GM23338 (cell line): ENCODE measurements at regions not wholly inside any gene's neighbourhood (a gene's known extent, or its start where the extent isn't known, plus 50 kb on each side); places are given as distances from the start of the nearest gene placed in this dataset.

ENCODE experiments used
- ATAC-seq: fragments of 200-7000 bp; cut with Tn5 transposase; 3 replicates; pipeline ENCODE4 v1.9.1; 2020
- DNase-seq: peaks from one replicate; pipeline ENCODE4 v3.0.0-alpha.2; 2015; ENCODE audit warnings: low spot score
- H2AFZ ChIP-seq: fragments of 200-600 bp; sonication (generic); 2 replicates; pipeline ENCODE4 v1.8.0; 2016; ENCODE audit warnings: antibody characterized with exemption, mild to moderate bottlenecking, moderate library complexity
- H3F3A ChIP-seq: fragments of 200-600 bp; sonication (generic); replicated peaks from 2 replicates; pipeline ENCODE4 v1.8.0; 2017; ENCODE audit warnings: antibody characterized with exemption, mixed run types, low read depth
- H3K27ac ChIP-seq: fragments of 200-600 bp; sonication (generic); 2 replicates; pipeline ENCODE4 v1.6.1; 2016; ENCODE audit warnings: low read depth
- H3K27me3 ChIP-seq: fragments of 200-600 bp; sonication (generic); 2 replicates; pipeline ENCODE4 v1.8.0; 2016; ENCODE audit warnings: mild to moderate bottlenecking, mixed run types, moderate library complexity; ENCODE audit not compliant: insufficient read depth
- H3K36me3 ChIP-seq: fragments of 200-600 bp; sonication (generic); 2 replicates; pipeline ENCODE4 v1.8.0; 2016; ENCODE audit warnings: mild to moderate bottlenecking; ENCODE audit not compliant: insufficient read depth
- H3K4me1 ChIP-seq: fragments of 200-600 bp; sonication (generic); 2 replicates; pipeline ENCODE4 v1.8.0; 2016; ENCODE audit warnings: mild to moderate bottlenecking, moderate library complexity; ENCODE audit not compliant: insufficient read depth
- H3K4me2 ChIP-seq: fragments of 200-600 bp; sonication (generic); 2 replicates; pipeline ENCODE4 v1.7.1; 2017; ENCODE audit warnings: mixed run types
- H3K4me3 ChIP-seq: fragments of 200-600 bp; sonication (generic); 2 replicates; pipeline ENCODE4 v1.6.1; 2016; ENCODE audit warnings: mixed run types
- H3K79me2 ChIP-seq: fragments of 200-600 bp; sonication (generic); replicated peaks from 2 replicates; pipeline ENCODE4 v1.8.0; 2017; ENCODE audit warnings: mild to moderate bottlenecking; ENCODE audit not compliant: insufficient read depth
- H3K9me2 ChIP-seq: fragments of 200-600 bp; sonication (generic); 2 replicates; pipeline ENCODE4 v1.8.0; 2017; ENCODE audit not compliant: insufficient read depth
- H4K20me1 ChIP-seq: fragments of 200-600 bp; sonication (generic); replicated peaks from 2 replicates; pipeline ENCODE4 v1.8.0; 2017; ENCODE audit warnings: mild to moderate bottlenecking; ENCODE audit not compliant: insufficient read depth
- H3K27ac Mint-ChIP-seq: 2 replicates; pipeline ENCODE4 v1.8.0; 2020; ENCODE audit warnings: inconsistent platforms, mild to moderate bottlenecking, moderate library complexity, mixed read lengths
- H3K27me3 Mint-ChIP-seq: 3 replicates; pipeline ENCODE4 v1.8.0; 2022; ENCODE audit warnings: low read depth, mild to moderate bottlenecking, moderate library complexity, mixed read lengths, inconsistent platforms; ENCODE audit not compliant: insufficient read depth, poor library complexity
- H3K36me3 Mint-ChIP-seq: 3 replicates; pipeline ENCODE4 v1.8.0; 2021; ENCODE audit warnings: low read depth, mild to moderate bottlenecking, inconsistent platforms, moderate library complexity, mixed read lengths
- H3K4me1 Mint-ChIP-seq: 3 replicates; pipeline ENCODE4 v1.8.0; 2020; ENCODE audit warnings: mild to moderate bottlenecking, inconsistent platforms, mixed read lengths
- H3K4me3 Mint-ChIP-seq: 3 replicates; pipeline ENCODE4 v1.8.0; 2021; ENCODE audit warnings: moderate library complexity, mild to moderate bottlenecking, inconsistent platforms, mixed read lengths
- H3K9me3 Mint-ChIP-seq: 3 replicates; pipeline ENCODE4 v1.8.0; 2020; ENCODE audit warnings: moderate library complexity, mild to moderate bottlenecking, inconsistent platforms, mixed read lengths
- CREB1 ChIP-seq: fragments of 250-450 bp; sonication (Bioruptor Pico); IDR thresholded peaks from 2 replicates; pipeline ENCODE4 v1.5.0; 2020; ENCODE audit warnings: low read depth, mild to moderate bottlenecking, moderate library complexity
- EZH2 ChIP-seq: fragments of 200-600 bp; sonication (generic); IDR thresholded peaks from one replicate; pipeline ENCODE4 v1.8.0; 2017; ENCODE audit warnings: antibody characterized with exemption, mild to moderate bottlenecking, low read depth; ENCODE audit not compliant: unreplicated experiment
- EZH2phosphoT487 ChIP-seq: fragments of 200-600 bp; sonication (generic); IDR thresholded peaks from one replicate; pipeline ENCODE4 v1.8.1; 2018; ENCODE audit warnings: antibody characterized with exemption; ENCODE audit not compliant: unreplicated experiment
- JUNB ChIP-seq: IDR thresholded peaks from one replicate; pipeline ENCODE4 v1.6.1; 2016; ENCODE audit warnings: antibody characterized with exemption; ENCODE audit not compliant: unreplicated experiment
- NANOG ChIP-seq: IDR thresholded peaks from 2 replicates; pipeline ENCODE4 v1.6.1; 2016; ENCODE audit warnings: antibody characterized with exemption, borderline replicate concordance
- POLR2AphosphoS5 ChIP-seq: IDR thresholded peaks from 2 replicates; pipeline ENCODE4 v1.6.1; 2016; ENCODE audit warnings: antibody characterized with exemption, low read depth
- STAT1 ChIP-seq: IDR thresholded peaks from one replicate; pipeline ENCODE4 v1.6.1; 2016; ENCODE audit warnings: antibody characterized with exemption; ENCODE audit not compliant: unreplicated experiment
- ZNF114 ChIP-seq: fragments of 250-450 bp; sonication (Bioruptor Pico); IDR thresholded peaks from 2 replicates; pipeline ENCODE4 v1.5.0; 2020; ENCODE audit warnings: mild to moderate bottlenecking, moderate library complexity
- ZNF331 ChIP-seq: fragments of 250-450 bp; sonication (Bioruptor Pico); IDR thresholded peaks from 2 replicates; pipeline ENCODE4 v1.5.0; 2020; ENCODE audit warnings: low read depth, mild to moderate bottlenecking, moderate library complexity
- TF ChIP-seq, protein P1 (sequence below): IDR thresholded peaks from 2 replicates; pipeline ENCODE4 v1.6.1; 2016; ENCODE audit warnings: antibody characterized with exemption
- TF ChIP-seq, protein P2 (sequence below): fragments of 250-450 bp; sonication (Bioruptor Pico); IDR thresholded peaks from 2 replicates; pipeline ENCODE4 v1.5.0; 2020; ENCODE audit warnings: mild to moderate bottlenecking, moderate library complexity
- TF ChIP-seq, protein P3 (sequence below): IDR thresholded peaks from one replicate; pipeline ENCODE4 v1.6.1; 2018; ENCODE audit warnings: antibody characterized with exemption; ENCODE audit not compliant: unreplicated experiment
- TF ChIP-seq, protein P4 (sequence below), 2 experiments: fragments of 200-600 bp in 1 of 2; sonication (generic) in 1 of 2; conservative IDR thresholded peaks; 2 replicates each; pipeline versions ENCODE4 v1.5.1 to v1.6.1; 2016 to 2017; ENCODE audit warnings: antibody characterized with exemption in 2 of 2, low read depth in 2 of 2, mild to moderate bottlenecking in 2 of 2, moderate library complexity in 1 of 2

DNA sequence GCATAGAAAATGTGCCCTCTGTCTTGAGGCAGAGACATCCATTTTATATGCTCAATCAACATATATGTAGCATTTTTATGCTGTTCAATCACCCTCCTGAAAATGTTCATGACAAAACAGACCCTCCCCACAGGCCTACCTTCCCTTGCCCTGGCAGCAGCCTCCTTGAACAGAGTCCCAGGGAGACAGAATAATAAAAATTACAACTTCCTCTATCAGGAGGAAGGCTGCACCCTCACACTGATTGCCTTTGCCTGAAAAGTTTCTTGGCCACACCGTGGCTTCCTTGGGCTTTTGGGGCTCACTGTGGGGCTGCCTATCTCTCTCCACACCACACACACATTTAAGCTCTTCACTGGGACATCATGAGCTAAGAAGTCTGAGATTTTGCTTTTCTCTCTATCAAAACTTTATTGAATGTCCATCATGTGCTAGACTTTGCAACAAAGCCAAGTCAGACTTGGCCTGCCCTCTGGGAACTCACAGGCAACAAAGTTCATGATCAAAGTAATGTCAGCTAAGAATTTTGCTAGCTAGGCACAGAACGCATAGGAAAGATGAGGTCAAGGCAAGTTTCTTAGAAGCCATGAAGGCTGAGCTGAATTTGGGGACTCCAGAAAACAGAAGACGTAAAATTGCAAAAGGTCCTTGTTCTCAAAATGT, 101.6 kb downstream of the BCL2L11 start:
- Mint-ChIP-seq H3K27me3 (no peaks in the 10 kb centered on the region), H3K4me1 (peaks cover 14% of the 10 kb centered on the region), H3K4me3 (no peak overlapping the region), H3K36me3 (peaks cover 4% of the 10 kb centered on the region; the same call in 1 of the 3 replicates), H3K27ac (no peak overlapping the region), H3K9me3 (peaks cover 19% of the 10 kb centered on the region)
- Histone ChIP-seq H3K4me3 (no peak overlapping the region), H3F3A (no peaks in the 10 kb centered on the region), H3K36me3 (no peaks in the 10 kb centered on the region), H3K9me2 (no peaks in the 10 kb centered on the region), H3K4me2 (no peak overlapping the region), H3K27ac (no peak overlapping the region), H2AFZ (no peak overlapping the region), H4K20me1 (no peaks in the 10 kb centered on the region), H3K27me3 (no peaks in the 10 kb centered on the region), H3K79me2 (no peaks in the 10 kb centered on the region), H3K4me1 (no peaks in the 10 kb centered on the region)
- TF ChIP-seq, protein P1, sequence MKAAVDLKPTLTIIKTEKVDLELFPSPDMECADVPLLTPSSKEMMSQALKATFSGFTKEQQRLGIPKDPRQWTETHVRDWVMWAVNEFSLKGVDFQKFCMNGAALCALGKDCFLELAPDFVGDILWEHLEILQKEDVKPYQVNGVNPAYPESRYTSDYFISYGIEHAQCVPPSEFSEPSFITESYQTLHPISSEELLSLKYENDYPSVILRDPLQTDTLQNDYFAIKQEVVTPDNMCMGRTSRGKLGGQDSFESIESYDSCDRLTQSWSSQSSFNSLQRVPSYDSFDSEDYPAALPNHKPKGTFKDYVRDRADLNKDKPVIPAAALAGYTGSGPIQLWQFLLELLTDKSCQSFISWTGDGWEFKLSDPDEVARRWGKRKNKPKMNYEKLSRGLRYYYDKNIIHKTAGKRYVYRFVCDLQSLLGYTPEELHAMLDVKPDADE, result no peak
- TF ChIP-seq, protein P2, sequence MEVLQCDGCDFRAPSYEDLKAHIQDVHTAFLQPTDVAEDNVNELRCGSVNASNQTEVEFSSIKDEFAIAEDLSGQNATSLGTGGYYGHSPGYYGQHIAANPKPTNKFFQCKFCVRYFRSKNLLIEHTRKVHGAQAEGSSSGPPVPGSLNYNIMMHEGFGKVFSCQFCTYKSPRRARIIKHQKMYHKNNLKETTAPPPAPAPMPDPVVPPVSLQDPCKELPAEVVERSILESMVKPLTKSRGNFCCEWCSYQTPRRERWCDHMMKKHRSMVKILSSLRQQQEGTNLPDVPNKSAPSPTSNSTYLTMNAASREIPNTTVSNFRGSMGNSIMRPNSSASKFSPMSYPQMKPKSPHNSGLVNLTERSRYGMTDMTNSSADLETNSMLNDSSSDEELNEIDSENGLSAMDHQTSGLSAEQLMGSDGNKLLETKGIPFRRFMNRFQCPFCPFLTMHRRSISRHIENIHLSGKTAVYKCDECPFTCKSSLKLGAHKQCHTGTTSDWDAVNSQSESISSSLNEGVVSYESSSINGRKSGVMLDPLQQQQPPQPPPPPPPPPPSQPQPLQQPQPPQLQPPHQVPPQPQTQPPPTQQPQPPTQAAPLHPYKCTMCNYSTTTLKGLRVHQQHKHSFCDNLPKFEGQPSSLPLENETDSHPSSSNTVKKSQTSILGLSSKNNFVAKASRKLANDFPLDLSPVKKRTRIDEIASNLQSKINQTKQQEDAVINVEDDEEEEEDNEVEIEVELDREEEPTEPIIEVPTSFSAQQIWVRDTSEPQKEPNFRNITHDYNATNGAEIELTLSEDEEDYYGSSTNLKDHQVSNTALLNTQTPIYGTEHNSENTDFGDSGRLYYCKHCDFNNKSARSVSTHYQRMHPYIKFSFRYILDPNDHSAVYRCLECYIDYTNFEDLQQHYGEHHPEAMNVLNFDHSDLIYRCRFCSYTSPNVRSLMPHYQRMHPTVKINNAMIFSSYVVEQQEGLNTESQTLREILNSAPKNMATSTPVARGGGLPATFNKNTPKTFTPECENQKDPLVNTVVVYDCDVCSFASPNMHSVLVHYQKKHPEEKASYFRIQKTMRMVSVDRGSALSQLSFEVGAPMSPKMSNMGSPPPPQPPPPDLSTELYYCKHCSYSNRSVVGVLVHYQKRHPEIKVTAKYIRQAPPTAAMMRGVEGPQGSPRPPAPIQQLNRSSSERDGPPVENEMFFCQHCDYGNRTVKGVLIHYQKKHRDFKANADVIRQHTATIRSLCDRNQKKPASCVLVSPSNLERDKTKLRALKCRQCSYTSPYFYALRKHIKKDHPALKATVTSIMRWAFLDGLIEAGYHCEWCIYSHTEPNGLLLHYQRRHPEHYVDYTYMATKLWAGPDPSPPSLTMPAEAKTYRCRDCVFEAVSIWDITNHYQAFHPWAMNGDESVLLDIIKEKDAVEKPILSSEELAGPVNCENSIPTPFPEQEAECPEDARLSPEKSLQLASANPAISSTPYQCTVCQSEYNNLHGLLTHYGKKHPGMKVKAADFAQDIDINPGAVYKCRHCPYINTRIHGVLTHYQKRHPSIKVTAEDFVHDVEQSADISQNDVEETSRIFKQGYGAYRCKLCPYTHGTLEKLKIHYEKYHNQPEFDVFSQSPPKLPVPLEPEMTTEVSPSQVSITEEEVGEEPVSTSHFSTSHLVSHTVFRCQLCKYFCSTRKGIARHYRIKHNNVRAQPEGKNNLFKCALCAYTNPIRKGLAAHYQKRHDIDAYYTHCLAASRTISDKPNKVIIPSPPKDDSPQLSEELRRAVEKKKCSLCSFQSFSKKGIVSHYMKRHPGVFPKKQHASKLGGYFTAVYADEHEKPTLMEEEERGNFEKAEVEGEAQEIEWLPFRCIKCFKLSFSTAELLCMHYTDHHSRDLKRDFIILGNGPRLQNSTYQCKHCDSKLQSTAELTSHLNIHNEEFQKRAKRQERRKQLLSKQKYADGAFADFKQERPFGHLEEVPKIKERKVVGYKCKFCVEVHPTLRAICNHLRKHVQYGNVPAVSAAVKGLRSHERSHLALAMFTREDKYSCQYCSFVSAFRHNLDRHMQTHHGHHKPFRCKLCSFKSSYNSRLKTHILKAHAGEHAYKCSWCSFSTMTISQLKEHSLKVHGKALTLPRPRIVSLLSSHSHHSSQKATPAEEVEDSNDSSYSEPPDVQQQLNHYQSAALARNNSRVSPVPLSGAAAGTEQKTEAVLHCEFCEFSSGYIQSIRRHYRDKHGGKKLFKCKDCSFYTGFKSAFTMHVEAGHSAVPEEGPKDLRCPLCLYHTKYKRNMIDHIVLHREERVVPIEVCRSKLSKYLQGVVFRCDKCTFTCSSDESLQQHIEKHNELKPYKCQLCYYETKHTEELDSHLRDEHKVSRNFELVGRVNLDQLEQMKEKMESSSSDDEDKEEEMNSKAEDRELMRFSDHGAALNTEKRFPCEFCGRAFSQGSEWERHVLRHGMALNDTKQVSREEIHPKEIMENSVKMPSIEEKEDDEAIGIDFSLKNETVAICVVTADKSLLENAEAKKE (CRISPR knock-in tag), result no peak
- TF ChIP-seq, protein P3, sequence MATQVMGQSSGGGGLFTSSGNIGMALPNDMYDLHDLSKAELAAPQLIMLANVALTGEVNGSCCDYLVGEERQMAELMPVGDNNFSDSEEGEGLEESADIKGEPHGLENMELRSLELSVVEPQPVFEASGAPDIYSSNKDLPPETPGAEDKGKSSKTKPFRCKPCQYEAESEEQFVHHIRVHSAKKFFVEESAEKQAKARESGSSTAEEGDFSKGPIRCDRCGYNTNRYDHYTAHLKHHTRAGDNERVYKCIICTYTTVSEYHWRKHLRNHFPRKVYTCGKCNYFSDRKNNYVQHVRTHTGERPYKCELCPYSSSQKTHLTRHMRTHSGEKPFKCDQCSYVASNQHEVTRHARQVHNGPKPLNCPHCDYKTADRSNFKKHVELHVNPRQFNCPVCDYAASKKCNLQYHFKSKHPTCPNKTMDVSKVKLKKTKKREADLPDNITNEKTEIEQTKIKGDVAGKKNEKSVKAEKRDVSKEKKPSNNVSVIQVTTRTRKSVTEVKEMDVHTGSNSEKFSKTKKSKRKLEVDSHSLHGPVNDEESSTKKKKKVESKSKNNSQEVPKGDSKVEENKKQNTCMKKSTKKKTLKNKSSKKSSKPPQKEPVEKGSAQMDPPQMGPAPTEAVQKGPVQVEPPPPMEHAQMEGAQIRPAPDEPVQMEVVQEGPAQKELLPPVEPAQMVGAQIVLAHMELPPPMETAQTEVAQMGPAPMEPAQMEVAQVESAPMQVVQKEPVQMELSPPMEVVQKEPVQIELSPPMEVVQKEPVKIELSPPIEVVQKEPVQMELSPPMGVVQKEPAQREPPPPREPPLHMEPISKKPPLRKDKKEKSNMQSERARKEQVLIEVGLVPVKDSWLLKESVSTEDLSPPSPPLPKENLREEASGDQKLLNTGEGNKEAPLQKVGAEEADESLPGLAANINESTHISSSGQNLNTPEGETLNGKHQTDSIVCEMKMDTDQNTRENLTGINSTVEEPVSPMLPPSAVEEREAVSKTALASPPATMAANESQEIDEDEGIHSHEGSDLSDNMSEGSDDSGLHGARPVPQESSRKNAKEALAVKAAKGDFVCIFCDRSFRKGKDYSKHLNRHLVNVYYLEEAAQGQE, result no peak
- TF ChIP-seq CREB1 (CRISPR knock-in tag) (no peak), ZNF331 (CRISPR knock-in tag) (no peak), STAT1 (no peak), EZH2 (no peak), POLR2AphosphoS5 (no peak), JUNB (no peak), NANOG (no peak), ZNF114 (CRISPR knock-in tag) (no peak), EZH2phosphoT487 (no peak)
- TF ChIP-seq, protein P4, sequence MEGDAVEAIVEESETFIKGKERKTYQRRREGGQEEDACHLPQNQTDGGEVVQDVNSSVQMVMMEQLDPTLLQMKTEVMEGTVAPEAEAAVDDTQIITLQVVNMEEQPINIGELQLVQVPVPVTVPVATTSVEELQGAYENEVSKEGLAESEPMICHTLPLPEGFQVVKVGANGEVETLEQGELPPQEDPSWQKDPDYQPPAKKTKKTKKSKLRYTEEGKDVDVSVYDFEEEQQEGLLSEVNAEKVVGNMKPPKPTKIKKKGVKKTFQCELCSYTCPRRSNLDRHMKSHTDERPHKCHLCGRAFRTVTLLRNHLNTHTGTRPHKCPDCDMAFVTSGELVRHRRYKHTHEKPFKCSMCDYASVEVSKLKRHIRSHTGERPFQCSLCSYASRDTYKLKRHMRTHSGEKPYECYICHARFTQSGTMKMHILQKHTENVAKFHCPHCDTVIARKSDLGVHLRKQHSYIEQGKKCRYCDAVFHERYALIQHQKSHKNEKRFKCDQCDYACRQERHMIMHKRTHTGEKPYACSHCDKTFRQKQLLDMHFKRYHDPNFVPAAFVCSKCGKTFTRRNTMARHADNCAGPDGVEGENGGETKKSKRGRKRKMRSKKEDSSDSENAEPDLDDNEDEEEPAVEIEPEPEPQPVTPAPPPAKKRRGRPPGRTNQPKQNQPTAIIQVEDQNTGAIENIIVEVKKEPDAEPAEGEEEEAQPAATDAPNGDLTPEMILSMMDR (conservative IDR thresholded peaks at IDR 0.05; ENCODE audit: low read depth in 2 of 2), result no peak
- ATAC-seq (no peak), DNase-seq (no peak)
